ENCODE measurements at regions not wholly inside any gene's neighbourhood (a gene's known extent, or its start where the extent isn't known, plus 50 kb on each side); places are given as distances from the start of the nearest gene placed in this dataset.

- Histone ChIP-seq H3K79me2 (ENCODE audit: control insufficient read depth, insufficient read depth, low read length) (no peaks in the 10 kb centered on the region), H3K4me2 (ENCODE audit: extremely low read depth, insufficient read depth, low read length) (no peak overlapping the region), H2AFZ (ENCODE audit: low read length) (no peak overlapping the region), H3K27me3 (ENCODE audit: control insufficient read depth, insufficient read depth, low read length) (no peaks in the 10 kb centered on the region), H3K9ac (ENCODE audit: insufficient read depth, low read length) (no peak overlapping the region), H3K27ac (ENCODE audit: insufficient read depth, low read length) (no peak overlapping the region), H3K9me3 (ENCODE audit: control insufficient read depth, insufficient read depth, low read depth, low read length) (no peaks in the 10 kb centered on the region), H4K20me1 (ENCODE audit: control insufficient read depth, extremely low read depth, insufficient read depth, low read length) (no peaks in the 10 kb centered on the region), H3K36me3 (ENCODE audit: control insufficient read depth, insufficient read depth, low read length) (no peaks in the 10 kb centered on the region), H3K4me1 (ENCODE audit: control insufficient read depth, extremely low read depth, insufficient read depth, low read length) (no peaks in the 10 kb centered on the region), H3K4me3 (replicated peaks in 1 of 4; ENCODE audit: control extremely low read depth in 1 of 4, insufficient read depth in 1 of 4, low read depth in 3 of 4, low read length in 4 of 4) (no peak overlapping the region)
- peak in 1 of 2 donors; percentile 73 for DNase-seq (ENCODE audit: low read depth in 2 of 2)
- TF ChIP-seq EZH2 (IDR thresholded peaks at IDR 0.05; ENCODE audit: low read length, missing control alignments): no peak
- TF ChIP-seq CTCF (conservative IDR thresholded peaks at IDR 0.05 in 1 of 2, IDR thresholded peaks at IDR 0.05 in 1 of 2; ENCODE audit: low read depth in 1 of 2, low read length in 2 of 2): no peak
These were observed 448.7 kb upstream of the NETO1 start for GRCh38 chr18:73316513-73316912.

- Histone ChIP-seq H3K36me3 (ENCODE audit: control insufficient read depth, insufficient read depth, low read length) (no peaks in the 10 kb centered on the region), H3K27me3 (ENCODE audit: control insufficient read depth, insufficient read depth, low read length) (no peaks in the 10 kb centered on the region), H3K79me2 (ENCODE audit: control insufficient read depth, insufficient read depth, low read length) (no peaks in the 10 kb centered on the region), H3K9ac (ENCODE audit: insufficient read depth, low read length) (no peak overlapping the region), H3K27ac (ENCODE audit: insufficient read depth, low read length) (no peak overlapping the region), H2AFZ (ENCODE audit: low read length) (no peak overlapping the region), H3K9me3 (ENCODE audit: control insufficient read depth, insufficient read depth, low read depth, low read length) (no peaks in the 10 kb centered on the region), H3K4me1 (ENCODE audit: control insufficient read depth, extremely low read depth, insufficient read depth, low read length) (no peaks in the 10 kb centered on the region), H3K4me3 (replicated peaks in 1 of 4; ENCODE audit: control extremely low read depth in 1 of 4, insufficient read depth in 1 of 4, low read depth in 3 of 4, low read length in 4 of 4) (no peak overlapping the region), H4K20me1 (ENCODE audit: control insufficient read depth, extremely low read depth, insufficient read depth, low read length) (no peaks in the 10 kb centered on the region), H3K4me2 (ENCODE audit: extremely low read depth, insufficient read depth, low read length) (no peak overlapping the region)
- TF ChIP-seq EZH2 (IDR thresholded peaks at IDR 0.05; ENCODE audit: low read length, missing control alignments): no peak
- TF ChIP-seq CTCF (conservative IDR thresholded peaks at IDR 0.05 in 1 of 2, IDR thresholded peaks at IDR 0.05 in 1 of 2; ENCODE audit: low read depth in 1 of 2, low read length in 2 of 2): no peak
- peak in 1 of 2 donors; percentile 0 for DNase-seq (ENCODE audit: low read depth in 2 of 2)
These were observed 447.6 kb upstream of the NETO1 start for GRCh38 chr18:73315381-73315780.

GRCh38 chr18:73313476-73313875 lies 445.7 kb upstream of the NETO1 start:
- no peak overlapping the region for H3K4me3 ChIP-seq (replicated peaks in 1 of 4; ENCODE audit: control extremely low read depth in 1 of 4, insufficient read depth in 1 of 4, low read depth in 3 of 4, low read length in 4 of 4)
- no peak overlapping the region for H3K9ac ChIP-seq (ENCODE audit: insufficient read depth, low read length)
- H3K27me3 ChIP-seq (ENCODE audit: control insufficient read depth, insufficient read depth, low read length): no peaks in the 10 kb centered on the region
- TF ChIP-seq CTCF (conservative IDR thresholded peaks at IDR 0.05 in 1 of 2, IDR thresholded peaks at IDR 0.05 in 1 of 2; ENCODE audit: low read depth in 1 of 2, low read length in 2 of 2) (no peak), EZH2 (IDR thresholded peaks at IDR 0.05; ENCODE audit: low read length, missing control alignments) (no peak)
- H3K79me2 ChIP-seq (ENCODE audit: control insufficient read depth, insufficient read depth, low read length): no peaks in the 10 kb centered on the region
- H3K4me2 ChIP-seq (ENCODE audit: extremely low read depth, insufficient read depth, low read length): no peak overlapping the region
- H3K9me3 ChIP-seq (ENCODE audit: control insufficient read depth, insufficient read depth, low read depth, low read length): no peaks in the 10 kb centered on the region
- no peak overlapping the region for H3K27ac ChIP-seq (ENCODE audit: insufficient read depth, low read length)
- no peak overlapping the region for H2AFZ ChIP-seq (ENCODE audit: low read length)
- no peaks in the 10 kb centered on the region for H3K4me1 ChIP-seq (ENCODE audit: control insufficient read depth, extremely low read depth, insufficient read depth, low read length)
- no peak for DNase-seq (ENCODE audit: low read depth in 2 of 2)
- no peaks in the 10 kb centered on the region for H4K20me1 ChIP-seq (ENCODE audit: control insufficient read depth, extremely low read depth, insufficient read depth, low read length)
- no peaks in the 10 kb centered on the region for H3K36me3 ChIP-seq (ENCODE audit: control insufficient read depth, insufficient read depth, low read length)

All from fibroblast of lung (primary cell).